Iris pigment epithelial cell (primary cell): ENCODE measurements at regions not wholly inside any gene's neighbourhood (a gene's known extent, or its start where the extent isn't known, plus 50 kb on each side); places are given as distances from the start of the nearest gene placed in this dataset.
"Not testable (repeated sequence)": the region's sequence is repeated elsewhere in the genome, so short reads cannot be mapped to it uniquely, and the experiment has no call there.

Experiments used
- DNase-seq: peaks from one replicate; pipeline ENCODE4 v3.0.0-alpha.2; 2011; ENCODE audit warnings: low read depth

DNA sequence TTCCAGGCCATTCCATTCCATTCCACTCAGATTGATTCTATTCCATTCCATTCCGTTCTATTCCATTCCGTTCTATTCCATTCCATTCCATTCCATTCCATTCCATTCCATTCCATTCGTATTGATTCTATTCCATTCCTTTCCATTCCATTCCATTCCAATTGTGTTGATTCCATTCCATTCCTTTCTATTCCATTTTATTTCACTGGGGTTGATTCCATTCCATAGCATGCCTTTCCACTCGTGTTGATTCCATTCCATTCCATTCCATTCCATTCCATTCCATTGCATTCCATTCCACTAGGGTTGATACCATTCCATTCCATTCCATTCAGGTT lies 1142.3 kb downstream of the RPIA start:
- DNase-seq, result peak; percentile 37

DNA sequence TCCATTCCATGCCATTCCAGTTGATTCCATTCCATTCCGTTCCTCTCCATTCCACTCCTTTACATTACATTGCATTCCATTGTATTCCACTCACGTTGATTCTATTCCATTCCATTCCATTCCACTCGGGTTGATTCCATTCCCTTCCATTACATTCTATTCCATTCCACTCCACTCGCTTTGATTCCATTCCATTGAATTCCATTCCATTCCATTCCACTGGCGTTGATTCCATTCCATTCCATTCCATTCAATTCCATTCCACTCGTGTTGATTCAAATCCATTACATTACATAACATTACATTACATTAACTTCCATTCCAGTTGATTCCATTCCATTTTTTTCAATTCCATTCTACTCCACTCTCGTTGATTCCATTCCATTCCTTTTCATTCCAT lies 1142.8 kb downstream of the RPIA start:
- DNase-seq, result peak; percentile 14

DNA sequence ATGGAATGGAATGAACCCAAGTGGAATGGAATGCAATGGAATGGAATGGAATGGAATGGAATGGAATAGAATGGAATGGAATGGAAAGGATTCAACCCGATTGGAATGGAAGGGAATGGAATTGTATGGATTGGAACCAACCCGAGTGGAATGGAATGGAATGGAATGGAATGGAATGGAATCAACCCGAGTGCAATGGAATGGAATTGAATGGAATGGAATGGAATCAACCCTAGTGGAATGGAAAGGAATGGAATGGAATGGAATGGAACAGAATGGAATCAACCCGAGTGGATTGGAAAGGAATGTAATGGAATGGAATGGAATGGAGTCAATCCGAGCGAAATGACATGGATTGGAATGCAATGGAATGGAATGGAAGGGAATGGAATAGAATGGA lies 1144.9 kb downstream of the RPIA start:
- DNase-seq, result peak; percentile 53

DNA sequence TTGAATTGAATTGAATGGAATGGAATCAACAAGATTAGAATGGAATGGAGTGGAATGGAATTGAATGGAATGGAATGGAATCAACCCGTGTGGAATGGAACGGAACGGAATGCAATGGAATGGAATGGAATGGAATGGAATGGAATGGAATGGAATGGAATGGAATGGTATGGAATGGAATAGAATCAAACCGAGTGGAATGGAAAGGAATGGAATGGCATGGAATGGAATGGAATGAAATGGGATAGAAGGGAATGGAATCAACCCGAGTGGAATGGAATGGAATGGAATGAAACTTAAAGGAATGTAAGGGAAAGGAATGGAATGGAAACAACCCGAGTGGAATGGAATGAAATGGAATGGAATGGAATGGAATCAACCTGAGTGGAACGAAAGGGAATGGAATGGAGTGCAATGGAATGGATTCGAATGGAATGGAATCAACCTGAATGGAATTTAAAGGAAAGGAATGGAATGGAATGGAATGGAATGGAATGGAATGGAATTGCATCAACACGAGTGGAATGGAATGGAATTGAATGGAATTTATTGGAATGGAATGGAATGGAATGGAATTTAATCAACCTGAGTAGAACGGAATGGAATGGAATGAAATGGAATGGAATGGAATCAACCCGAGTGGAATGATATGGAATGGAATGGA lies 1146.6 kb downstream of the RPIA start:
- peak; percentile 36 for DNase-seq

DNA sequence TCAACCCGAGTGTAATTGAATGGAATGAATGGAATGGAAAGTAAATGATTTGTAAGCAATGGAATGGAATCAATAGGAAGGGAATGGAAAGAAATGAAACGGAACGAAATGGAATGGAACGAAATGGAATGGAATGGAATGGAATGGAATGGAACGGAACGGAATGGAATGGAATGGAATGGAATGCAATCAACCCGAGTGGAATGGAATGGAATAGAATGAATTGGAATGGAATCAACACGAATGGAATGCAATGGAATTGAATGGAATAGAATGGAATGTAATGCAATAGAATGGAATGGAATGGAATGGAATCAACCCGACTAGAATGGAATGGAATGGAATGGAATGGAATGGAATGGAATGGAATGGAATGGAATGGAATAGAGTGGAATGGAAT lies 1148.7 kb downstream of the RPIA start:
- peak; percentile 20 for DNase-seq

DNA sequence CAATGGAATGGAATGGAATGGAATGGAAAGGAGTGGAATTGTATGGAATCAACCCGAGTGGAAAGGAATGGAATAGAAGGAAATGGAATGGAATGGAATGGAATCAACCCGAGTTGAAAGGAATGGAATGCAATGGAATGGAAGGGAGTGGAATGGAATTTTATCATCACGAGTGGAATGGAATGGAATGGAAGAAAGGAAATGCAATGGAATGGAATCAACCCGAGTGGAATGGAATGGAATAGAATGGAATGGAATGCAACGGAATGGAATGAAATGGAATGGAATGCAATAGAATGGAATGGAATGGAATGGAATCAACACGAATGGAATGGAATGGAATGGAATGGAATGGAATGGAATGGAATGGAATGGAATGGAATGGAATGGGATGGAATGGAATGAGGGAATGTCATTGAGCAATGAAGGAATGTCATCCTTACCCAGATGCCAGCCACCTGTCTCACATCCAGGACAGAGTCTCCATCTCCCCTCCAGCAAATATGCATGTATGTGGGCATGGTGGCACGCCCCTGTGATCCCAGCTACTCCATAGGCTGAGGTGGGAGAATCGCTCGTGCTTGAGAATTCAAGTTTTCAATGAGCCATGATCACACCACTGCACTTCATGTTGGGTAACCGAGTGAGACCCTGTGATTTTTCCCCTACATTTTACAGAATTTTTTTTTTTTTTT lies 1149.5 kb downstream of the RPIA start:
- not testable (repeated sequence) for DNase-seq

DNA sequence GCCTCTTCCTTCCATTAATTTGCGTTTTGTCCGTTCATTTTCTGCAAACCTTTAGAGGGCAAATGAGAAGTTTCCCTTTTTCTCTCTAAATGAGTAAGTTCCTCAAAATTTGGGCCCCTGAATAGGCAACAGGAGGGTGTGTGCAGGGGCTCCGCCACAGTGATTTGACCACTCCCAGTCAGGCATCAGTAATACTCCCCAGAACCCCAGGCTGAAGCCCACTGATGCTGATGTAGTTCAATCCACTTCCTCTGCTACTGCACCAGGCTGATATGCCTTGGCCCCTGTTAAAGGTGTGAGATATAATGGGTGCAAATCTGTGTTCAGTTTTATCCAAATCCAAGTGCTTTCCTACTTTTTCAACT lies 1150.0 kb downstream of the RPIA start:
- DNase-seq, result no peak

DNA sequence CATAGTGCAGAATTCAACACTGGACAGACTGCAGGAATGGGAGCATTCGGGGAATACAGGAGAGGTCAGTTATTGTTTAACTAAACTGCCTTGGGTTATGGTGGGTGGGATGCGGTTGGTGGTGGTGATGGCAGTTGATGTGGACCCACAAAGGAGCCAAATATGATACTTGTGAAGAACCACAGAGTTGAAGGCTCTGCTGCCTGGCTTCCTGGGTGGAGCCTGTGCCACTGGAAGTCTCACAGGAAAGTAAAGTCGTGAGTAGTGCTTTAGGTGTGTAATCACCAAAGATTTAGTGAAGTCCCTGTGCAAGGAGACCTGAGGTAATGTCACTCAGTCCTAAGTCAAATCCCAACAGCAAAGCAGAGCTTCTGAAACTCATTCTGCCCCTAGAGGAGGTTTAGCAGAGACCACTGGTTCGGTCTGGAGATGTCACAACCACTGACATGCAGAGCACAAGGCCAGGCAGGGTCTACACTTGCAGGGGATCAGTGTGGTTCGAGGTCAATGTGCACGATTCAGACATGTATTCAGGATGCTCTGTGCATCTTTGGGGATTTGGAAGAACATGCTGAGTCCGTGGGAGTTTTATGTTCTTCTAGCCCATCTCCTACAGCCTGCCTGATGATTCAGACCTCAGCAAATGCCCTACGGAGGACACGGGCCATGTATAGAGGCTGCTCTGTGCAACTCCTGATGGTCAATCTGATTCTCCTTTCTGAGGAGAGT lies 1150.9 kb downstream of the RPIA start:
- no peak for DNase-seq

DNA sequence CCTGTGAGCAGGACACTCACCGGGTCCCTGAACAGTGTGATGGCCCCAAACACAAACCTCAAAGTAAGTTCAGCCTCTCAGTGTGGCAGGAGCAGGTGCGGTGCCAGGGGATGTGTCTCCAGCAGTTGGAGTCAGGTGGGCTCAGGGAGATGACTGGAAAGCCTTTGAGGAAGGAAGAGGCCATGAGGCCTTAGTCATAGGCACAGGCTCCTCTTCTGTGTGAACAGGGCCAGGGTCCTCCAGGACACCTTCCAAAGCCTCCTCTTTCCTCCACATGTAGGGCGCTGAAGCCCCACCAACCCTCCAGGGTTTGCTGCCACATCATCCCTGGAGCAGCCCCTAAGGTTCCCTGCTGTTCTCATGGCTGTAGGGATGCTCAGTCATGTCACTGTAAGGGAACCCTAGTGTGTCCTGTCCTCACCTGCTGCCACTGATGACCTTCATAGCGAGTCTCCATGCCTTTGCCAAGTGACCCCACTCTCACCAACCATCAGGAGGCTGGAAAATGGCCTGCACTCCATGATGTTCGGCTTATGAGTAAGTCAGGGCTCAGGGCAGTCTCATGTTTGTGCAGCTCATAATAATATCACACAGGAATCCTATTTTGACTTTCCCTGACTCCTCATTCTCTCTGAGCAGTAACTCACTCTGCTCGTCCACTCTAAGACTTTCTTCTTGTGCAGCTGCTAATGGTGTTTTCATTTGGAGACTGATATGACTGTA lies 1152.9 kb downstream of the RPIA start:
- DNase-seq, result no peak

DNA sequence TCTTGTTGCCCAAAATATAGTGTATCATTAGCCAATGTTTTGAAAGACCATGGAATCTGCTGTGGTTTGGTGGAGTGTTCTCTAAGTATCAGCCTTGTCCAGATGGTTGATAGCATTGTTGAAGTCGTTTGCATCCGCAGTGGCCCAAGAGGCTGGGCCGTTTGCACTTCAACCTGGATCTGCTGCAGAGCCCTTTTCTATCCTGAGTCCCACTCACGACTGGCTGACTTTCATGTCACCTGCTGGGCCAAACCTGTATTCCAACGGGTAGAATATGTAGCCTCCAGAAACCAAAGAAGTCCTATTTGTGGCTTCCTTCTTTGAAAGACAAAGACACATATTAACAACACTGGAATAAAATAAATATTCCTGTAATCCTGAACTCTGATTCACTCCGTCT lies 1154.1 kb downstream of the RPIA start:
- DNase-seq, result no peak

DNA sequence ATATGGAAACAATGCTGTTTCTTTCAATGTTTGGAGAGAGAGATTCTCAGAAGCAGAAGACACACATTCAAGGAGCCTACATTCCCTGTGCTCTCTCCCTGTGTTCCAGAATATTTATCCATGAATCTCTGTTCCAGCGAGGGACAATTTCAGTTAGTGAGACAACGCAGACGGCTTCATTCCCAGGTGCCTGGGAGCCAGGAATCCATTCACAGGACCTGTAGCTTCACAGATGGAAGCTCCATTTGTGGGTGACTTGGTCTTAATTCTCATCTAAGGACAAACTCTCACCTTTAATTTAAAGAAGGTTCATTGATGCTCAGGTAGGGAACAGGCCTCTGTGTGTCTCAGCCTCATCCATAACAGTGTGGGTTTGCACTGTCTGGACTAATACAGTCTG lies 1156.6 kb downstream of the RPIA start:
- DNase-seq, result no peak

DNA sequence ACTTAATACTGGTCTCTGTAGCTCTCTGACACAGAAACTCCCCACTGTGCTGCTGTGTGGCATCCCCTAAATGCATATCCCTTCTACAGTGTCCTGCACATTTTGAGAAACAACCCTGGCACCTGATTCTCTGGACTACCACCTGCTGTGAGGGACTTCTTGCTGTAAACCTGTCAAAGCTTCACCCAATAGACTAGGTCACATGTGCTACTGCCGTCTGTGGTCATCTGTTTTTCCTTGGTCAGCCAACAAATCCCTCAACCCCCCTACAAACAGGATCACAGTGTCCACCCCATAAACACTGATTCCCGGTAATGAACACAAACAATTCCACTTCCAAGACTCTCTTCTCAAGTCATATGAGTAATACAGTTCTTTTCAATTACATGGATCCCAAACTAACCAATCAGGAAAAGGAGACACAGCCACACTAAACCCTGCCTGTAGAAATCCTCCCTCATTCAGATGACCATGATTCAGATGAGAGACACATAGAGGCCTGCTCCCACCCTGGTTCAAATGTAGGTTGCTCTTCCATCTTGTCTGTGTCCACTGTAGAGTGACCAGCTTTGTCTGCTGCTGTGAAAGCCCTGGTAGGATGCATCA lies 1157.4 kb downstream of the RPIA start:
- DNase-seq, result no peak

DNA sequence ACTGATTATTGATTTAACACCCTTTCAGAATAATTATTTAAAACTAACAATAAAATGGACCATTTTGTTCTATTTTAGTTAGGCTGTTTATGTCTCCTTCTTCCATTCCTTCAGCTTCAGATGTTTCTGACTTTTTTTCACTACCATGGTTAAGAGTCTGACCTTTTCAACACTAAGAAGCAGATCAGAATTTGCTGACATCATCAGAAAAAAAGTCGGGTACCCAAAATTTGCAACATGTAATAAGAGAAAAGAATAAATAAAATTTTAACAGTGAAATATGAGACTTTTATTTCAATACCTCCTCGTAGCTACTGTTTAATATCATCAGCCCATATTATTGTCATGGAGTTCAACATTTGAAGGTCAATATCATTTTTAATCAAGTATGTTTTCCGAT lies 1158.3 kb downstream of the RPIA start:
- DNase-seq, result no peak

DNA sequence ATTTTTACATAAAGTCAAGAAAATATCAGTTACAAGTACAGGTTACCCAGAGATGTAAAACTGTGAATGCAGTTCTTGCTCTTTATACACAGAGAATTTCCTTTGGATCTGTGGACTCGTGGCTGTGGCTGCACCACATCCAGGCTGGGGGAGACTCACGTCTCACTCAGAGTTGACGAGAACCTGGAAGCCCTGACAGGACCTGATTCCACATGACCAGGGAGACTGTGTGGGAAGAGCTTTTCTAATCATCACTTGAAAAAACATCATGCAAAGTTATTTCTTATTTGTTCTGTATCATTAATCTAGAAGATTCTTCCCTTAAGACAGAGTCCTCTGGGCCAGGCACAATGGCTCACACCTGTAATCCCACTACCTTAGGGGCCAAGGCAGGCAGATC lies 1159.0 kb downstream of the RPIA start:
- no peak for DNase-seq

DNA sequence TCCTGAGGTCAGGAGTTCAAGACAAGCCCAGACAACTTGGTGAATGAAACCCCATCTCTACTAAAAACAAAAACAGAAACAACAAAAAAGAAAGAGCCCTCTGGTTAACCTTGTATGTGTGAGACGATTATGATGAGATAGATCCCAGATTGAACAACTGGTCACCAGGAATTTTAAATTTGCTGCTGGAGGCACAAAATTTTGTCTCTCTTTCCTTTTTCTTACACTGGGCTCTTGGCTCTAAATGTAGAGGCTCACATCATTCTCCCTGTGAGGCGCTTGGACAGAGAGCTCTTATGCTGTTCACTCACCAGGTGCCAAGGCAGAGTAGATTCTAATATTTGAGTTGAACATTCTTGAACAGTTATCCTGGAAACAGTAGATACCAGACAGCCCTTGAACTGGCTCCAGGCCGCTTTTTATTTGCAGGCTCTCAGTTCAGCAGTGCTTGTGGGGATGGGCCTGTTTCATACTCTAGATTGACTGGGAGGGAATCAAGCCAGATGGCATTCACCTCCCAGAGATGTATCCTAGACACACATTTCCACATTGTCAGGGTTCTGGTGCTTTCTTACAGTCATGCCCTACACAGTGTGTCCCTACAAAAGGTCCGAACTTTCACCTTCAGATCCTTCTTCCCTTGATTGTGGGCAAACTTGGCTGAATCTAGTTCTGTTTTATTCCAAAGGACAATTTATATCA lies 1159.6 kb downstream of the RPIA start:
- DNase-seq, result no peak

DNA sequence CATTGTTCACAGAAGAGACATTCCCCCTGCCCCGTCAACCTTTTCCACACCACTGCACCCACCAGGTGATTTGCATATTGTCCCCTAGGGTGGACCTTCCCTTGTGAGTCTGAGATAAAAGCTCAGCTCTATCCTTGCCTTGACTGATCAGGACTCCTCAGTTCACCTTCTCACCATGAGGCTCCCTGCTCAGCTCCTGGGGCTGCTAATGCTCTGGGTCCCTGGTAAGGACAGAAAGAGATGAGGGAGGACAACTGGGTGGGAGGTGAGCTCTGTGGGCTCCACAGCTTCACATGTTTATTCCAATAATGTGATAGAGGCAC lies 1160.1 kb downstream of the RPIA start:
- DNase-seq, result no peak

DNA sequence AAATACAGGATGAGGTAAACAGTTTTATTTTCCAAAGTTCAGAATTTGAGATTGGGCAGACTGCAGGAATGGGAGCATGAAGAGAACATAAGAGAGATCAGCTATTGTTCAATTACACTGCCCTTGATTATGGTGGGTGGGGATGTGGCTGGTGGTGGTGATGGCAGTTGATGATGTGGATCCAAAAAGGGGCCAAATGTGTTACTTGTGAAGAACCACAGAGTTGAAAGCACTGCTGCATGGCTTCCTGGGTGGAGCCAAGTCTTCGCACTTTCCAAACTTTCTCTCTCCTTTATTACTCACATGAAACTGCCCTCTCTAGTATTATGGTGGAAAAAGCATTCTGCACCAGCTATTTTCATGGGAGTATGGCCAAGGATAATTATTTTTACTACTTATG lies 1162.0 kb downstream of the RPIA start:
- DNase-seq, result not testable (repeated sequence)

DNA sequence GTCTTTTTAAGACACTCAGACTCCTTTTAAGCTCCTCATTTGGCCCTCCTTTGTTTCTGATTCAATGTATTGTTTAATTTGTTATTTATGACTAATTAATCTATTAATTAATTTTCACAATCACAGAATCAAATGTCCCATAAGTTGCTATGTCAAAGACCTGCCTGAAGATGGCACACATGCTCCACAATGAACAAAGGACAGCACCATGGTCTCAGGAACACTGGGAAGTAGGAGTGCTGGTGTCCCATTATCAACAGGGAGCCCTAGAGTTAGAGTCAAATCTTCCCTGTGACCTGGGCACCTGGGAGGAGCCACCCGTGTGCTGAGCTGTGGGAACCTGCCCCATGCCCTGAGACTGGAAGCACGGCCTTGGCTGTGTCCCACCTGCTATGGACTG lies 1164.3 kb downstream of the RPIA start:
- not testable (repeated sequence) for DNase-seq

DNA sequence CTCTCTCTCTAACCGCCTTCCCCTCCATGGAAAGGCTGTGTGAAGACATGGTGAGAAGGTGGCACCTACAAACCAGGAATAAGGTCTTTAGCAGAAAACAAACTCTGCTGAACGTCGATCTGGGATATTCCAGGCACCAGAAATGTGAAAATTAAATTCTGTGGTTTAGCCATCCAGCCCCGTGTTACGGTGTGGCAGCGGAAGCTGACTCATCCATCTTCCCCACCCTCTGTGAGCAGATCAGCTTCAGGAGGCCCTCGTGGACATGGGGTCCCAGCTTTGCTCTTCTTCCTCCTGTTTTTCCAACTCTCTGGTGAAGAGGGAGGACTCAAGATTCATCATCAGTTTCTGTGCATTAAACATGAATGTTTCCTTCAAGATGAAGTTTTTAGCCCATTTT lies 1164.8 kb downstream of the RPIA start:
- not testable (repeated sequence) for DNase-seq

DNA sequence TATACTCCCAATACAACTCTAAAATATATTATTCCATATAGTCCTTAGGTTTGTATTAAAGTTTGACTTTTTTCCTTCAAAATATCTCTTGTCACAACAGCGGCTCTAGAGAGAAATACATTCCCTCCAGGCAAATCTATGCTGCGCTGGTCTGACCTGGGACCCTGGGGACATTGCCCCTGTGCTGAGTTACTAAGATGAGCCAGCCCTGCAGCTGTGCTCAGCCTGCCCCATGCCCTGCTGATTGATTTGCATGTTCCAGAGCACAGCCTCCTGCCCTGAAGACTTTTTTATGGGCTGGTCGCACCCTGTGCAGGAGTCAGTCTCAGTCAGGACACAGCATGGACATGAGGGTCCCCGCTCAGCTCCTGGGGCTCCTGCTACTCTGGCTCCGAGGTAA lies 1170.7 kb downstream of the RPIA start:
- DNase-seq, result not testable (repeated sequence)

DNA sequence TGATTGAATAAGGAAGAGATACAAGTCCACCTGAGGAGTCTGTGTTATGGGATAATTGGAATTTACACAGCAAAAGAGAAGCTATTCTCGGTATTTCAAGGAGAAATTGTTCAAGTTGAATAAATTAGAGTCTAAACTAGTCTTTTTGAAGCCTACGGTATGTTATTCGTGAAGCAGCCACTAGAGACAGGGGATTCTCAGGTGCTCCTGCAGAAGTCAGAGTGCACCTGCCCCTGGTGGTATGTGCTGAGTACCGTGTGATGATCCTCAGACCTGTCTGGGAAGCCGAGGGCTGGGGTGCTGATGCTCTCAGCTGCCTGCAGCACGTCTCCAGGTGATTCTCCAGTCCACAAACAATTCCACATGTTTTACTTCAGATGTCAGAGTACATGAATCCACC lies 1171.7 kb downstream of the RPIA start:
- not testable (repeated sequence) for DNase-seq
